GM08714 (cell line): ENCODE measurements at regions not wholly inside any gene's neighbourhood (a gene's known extent, or its start where the extent isn't known, plus 50 kb on each side); places are given as distances from the start of the nearest gene placed in this dataset.

Experiments
- H3K4me3 ChIP-seq: fragments of 200-500 bp; sonication (Bioruptor generic); 2 replicates; pipeline ENCODE4 v1.5.1; 2014; ENCODE audit warnings: mild to moderate bottlenecking, low read length, inconsistent platforms
- ZNF274 ChIP-seq: IDR thresholded peaks from 2 replicates; pipeline ENCODE4 v1.6.1; 2012; ENCODE audit warnings: mild to moderate bottlenecking, low read depth, low read length

DNA sequence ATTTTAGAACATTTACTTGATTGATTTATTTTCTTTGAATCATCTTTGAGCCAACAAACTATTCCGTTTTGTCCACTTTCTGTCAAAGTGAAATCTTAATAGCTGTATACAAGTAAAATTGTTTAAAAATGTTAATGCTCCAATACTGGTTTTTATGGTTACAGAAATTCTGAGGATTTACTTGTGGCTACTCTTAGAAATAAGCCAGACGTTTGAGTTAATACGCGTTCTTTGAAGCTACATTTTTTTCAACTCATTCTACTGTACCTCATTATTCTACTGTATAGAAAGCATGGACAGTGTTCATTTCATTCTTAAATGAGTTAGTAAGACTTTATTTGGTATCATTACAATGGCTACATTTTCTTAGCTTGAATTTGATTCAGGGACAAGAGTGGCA is 996.2 kb upstream of the FLRT2 start:
- TF ChIP-seq ZNF274: no peak
- H3K4me3 ChIP-seq: no peak overlapping the region

DNA sequence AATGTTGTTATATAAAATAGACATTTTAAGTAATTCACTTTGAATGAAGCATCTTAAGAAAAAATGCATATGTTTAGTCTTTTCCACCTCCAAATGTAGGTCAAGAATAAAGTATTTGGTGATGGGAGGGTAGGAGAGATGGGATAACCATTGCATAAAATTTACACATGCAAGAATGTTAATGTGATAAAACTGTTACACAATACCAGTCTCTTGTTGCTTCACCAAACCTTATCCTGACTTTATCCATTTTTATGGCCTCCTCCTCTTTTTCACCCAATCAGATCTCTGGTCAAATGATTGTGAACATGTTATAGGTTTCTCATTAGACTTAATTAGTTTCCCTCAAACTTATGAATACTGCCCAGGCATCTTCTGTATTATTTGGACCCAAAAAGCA is 994.5 kb upstream of the FLRT2 start:
- H3K4me3 ChIP-seq: no peak overlapping the region
- no peak for TF ChIP-seq ZNF274

DNA sequence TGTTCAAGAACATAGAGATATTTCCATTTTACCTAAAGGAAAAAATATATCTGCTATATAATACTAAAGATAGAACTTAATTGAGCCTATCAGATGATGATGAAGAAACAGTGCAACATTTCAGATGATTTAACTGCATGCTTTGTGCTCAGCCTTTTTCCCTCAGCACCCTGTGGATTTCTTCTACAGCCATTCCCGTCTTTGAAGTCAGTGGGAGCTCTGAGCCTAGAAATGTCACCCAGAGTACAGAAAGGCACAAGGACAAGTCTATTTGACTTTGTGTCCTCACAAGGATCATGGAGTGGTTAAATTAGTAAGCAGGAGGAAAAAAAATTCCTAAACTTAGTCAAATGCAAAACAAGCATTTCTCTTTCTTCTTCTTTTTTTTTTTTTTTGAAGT is 994.0 kb upstream of the FLRT2 start:
- no peak overlapping the region for H3K4me3 ChIP-seq
- TF ChIP-seq ZNF274: no peak

DNA sequence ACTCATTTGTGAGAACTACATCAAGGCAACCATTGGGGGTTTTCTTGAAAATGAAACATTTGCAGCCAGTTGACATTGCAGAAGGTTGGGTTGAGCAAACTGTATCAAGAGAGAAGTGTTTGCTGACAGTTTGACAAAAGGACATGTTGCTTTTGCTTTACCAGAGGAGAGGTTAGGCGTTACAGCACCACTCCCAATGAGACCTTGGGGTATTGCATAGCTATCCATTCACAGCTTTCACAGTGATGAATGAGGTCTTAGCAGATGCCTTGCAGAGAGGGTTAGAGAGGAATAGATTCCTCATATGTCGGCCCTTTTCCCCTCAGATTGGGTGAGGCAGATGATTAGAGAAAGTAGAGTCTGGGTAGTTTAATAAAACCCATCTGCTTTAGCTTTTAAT is 988.9 kb upstream of the FLRT2 start:
- no peak overlapping the region for H3K4me3 ChIP-seq
- no peak for TF ChIP-seq ZNF274

DNA sequence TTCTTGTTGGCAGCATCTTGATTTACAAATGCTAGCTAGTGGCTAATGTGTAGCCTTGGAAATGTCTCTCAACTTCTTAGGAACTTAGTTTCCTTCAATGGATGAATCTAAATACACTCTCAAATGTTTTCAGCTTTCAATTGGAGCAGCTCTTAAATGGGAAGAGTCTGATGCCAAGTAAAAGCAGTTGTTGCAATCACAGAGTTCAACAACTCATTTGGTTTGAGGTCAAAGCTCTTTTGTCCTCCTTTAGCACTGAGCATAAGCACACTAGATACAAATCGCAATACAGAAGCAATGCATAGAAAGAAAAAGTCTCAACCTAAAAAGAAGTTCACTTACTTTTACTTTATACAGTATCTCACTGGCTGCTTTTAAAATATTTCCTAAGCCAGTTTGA is 986.1 kb upstream of the FLRT2 start:
- H3K4me3 ChIP-seq: no peak overlapping the region
- TF ChIP-seq ZNF274: no peak

DNA sequence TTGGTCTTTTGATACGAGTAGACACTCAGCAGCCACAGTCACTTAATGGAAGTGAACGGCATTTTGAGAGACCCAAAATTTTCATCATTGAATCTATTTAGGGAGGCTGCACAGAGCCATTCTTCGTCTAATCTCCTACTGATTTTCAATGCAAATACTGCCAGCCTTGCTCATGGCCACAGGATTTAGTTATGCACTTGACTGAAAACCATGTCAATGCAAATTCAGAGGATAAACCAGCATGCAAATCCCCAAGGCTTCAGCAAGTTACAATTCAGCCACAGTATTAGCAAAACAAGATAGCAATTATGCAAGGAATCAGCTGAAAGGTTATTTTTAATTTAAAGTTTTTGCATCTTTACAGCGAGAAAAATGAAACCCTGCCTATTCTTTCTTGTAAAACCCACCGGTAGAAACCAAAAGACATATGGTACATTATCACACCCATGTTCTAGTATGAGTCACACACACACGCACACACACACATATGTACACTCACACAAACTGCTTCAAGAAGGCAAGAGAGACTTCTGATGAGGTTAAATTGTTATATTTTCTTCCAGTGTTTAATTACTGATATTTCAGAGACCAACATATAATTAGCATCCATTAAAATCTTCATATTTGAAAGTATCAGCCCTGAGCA is 985.3 kb upstream of the FLRT2 start:
- no peak overlapping the region for H3K4me3 ChIP-seq
- no peak for TF ChIP-seq ZNF274

DNA sequence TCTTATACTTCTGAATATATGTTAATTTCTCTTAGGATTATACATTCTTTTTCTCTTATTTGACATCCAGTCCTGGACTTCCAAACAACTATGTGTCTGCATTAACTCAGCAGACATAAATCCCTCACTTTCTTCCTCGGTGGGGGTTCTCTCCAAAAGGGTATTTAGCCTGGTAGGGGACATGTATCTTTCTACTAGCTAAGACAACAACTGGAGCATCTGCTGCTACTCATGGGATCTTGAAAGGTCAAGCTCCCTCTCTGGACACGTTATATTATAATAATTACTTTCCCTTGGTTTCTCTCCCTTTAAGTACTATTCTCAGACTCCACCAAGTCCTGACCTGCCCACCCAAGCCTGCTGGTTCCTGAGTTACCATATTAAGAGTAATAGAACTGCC is 983.7 kb upstream of the FLRT2 start:
- no peak for TF ChIP-seq ZNF274
- no peak overlapping the region for H3K4me3 ChIP-seq

DNA sequence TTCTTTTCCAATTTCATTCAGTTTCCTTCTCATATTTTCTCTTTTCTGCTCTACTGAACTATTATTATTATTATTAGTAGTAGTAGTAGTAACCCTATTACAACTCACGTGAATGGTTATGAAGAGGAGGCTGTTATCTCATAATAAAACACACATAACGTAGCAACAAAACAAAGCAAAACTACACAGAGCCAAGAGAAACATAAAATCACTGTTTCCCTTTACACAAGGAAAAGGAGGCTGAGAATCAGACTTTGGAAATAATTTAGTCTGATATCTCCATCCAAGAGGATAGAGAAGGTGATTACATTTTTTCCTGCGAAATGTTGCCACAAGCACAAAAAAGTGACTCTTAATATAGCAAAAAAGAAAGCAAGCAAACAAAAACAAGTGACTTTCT is 975.8 kb upstream of the FLRT2 start:
- no peak overlapping the region for H3K4me3 ChIP-seq
- TF ChIP-seq ZNF274: no peak

DNA sequence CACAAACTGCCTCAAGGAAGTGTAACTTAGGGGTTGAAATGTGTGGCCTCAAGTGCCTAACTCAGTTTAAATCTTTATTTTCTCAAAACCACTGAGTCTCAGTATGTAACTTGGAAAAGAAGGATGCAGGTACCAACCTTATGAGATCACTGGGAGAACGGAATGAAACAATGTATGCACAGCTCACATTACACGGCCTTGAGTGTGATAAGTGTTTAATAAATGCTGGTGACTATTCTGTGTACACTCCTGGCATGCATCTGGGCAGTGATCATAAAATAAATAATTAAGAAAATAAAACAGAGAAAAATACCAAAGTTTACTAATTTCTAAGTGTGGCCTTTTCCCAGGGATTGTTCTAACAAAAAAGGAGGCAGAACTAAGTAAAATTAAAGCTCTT is 974.5 kb upstream of the FLRT2 start:
- no peak overlapping the region for H3K4me3 ChIP-seq
- no peak for TF ChIP-seq ZNF274

DNA sequence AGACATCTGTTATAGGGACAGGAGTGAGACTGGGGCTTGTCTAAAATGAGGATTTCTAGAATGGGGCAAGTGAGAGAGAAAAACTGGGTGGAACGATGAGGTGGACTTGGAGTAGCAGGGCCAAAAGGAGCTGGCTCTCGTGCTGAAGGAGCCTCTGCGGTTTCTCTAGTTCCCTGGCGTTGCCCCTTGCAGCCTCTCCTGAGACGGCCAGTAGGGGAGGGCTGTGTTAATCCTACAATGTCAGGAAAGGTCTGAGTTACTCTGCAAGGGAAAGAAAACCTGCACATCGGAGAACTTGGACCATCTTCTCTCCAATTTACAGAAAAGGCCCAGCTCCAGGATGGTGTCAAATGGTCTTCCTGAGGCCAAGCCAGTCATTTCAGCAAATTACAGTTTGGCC is 963.8 kb upstream of the FLRT2 start:
- H3K4me3 ChIP-seq: no peak overlapping the region
- no peak for TF ChIP-seq ZNF274

DNA sequence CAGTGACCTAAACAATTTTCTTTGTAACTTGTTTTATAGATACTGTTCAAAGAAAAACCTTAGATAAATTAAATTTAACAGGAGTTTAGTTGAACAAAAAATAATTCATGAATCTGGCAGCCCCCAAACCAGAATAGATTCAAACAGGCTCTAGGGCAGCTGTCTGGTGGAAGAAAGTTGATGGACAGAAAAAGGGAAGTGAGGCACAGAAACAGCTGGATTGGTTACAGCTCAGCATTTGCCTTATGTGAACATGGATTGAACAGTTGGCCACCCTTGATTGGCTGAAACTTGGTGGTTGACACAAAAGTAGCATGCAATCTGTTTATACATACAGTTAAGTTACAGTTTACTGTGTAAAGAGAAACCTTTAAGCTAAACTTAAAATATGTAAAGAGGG is 954.3 kb upstream of the FLRT2 start:
- TF ChIP-seq ZNF274: no peak
- H3K4me3 ChIP-seq: no peak overlapping the region

DNA sequence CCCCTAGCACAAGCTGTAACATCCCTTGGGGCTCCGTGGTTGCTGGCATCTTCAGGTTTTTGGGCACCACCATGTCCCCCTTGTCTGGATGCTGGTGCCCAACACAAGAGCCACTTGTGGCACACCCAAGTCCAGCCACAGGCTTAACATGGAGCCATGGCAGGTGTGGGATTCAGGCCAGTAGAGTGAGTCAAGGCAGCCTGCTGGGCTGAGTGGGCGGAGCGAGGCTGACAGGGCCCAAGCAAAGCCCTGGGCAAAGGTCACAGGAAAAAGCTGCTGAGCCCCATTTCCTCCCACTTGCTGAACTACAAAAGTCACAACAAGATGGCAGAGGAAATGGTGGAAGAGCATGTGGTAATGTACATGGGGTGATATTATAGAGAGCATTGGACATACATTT is 950.7 kb upstream of the FLRT2 start:
- no peak for TF ChIP-seq ZNF274
- H3K4me3 ChIP-seq: no peak overlapping the region

DNA sequence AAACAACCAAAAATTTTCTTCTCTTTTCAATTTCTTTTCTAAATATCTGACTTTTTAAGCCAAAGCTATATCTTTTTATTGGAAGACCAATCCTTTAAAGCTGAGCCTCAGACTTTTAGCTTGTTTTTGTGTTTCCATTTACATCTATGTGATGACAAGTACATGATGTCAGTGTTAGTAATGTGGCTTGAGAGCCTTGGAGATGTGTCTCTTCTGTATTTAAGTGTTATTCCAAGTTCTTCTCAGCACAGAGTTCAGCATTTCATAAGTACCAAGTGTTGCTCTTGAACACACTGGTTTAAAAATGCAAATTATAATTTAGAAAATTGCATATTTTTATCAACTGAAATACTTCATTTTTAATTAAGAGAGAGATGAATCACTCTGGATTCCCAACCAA is 948.9 kb upstream of the FLRT2 start:
- no peak for TF ChIP-seq ZNF274
- no peak overlapping the region for H3K4me3 ChIP-seq

DNA sequence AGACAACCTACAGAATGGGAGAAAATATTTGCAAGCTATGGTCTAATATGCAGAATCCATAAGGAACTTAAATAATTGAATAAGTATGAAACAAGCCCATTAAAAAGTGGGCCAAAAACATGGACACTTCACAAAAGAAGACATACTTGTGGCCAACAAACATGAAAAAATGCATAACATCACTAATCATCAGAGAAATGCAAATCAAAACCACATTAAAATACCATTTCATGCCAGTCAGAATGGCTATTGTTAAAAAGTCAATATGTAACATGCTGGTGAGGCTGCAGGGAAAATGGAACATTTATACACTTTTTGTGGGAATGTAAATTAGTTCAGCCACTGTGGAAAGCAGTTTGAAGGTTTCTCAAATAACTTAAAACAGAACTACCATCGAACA is 945.4 kb upstream of the FLRT2 start:
- H3K4me3 ChIP-seq: no peak overlapping the region
- no peak for TF ChIP-seq ZNF274

DNA sequence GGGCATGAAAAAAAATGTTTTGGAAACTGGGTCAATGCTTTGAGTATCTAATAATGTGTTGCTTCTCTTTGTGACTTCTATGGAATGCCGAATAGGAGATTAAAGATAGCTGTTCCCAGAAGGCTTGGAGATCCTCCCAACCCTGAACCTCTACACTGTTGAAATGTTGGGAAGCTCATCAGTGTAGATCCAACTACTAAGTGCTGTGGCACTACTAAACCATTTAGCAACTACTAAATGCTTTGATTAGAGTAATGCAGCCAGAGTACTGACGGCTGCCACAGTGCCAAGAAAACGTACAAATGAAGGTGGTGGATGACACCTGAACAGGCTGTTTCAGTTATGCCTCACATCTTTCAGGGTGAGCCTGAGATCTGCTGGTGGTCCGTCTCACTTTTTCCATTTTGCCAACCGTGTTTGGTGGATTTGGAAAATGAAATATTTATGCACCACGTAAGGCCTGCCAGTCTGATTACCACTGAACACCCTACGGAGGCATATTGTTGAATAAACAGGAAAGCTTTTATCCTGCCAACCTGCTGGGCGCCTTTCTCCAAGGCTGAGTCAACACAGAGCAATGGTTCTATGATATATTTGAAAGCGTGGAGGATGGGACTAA is 938.0 kb upstream of the FLRT2 start:
- H3K4me3 ChIP-seq: no peak overlapping the region

DNA sequence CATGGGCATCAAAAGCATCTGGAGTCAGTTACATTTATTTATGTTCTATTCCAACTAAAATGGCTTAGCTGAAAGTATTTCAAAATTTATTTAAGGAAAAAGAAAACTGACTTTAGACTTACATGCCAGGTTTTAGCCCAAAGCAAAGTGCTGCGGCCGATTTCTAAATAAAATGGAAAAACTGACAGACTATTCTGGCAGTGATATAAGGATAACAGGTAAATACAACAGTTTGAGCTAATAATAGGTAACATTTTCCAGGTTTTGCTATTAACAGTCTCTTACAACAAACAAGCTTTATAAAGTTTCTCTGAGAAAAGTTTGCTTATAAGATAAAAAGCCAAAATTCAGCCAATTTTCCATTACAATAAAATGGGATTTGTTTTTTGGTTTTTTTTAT is 937.2 kb upstream of the FLRT2 start:
- H3K4me3 ChIP-seq: no peak overlapping the region
- no peak for TF ChIP-seq ZNF274

More for the DNA sequence above, 938.0 kb upstream of the FLRT2 start:
- TF ChIP-seq ZNF274: no peak
